ENCODE measurements at regions not wholly inside any gene's neighbourhood (a gene's known extent, or its start where the extent isn't known, plus 50 kb on each side); places are given as distances from the start of the nearest gene placed in this dataset.
"Not testable (repeated sequence)": the region's sequence is repeated elsewhere in the genome, so short reads cannot be mapped to it uniquely, and the experiment has no call there.

GRCh38 chr3:162722337-162722736 lies 1225.7 kb downstream of the OTOL1 start:
- TF ChIP-seq CTCF (IDR thresholded peaks at IDR 0.05; ENCODE audit: extremely low read depth, missing control alignments), result no peak
- DNase-seq (ENCODE audit: low spot score), result no peak

GRCh38 chr3:162722796-162723195 lies 1226.2 kb downstream of the OTOL1 start:
- not testable (repeated sequence) for DNase-seq (ENCODE audit: low spot score)

GRCh38 chr3:162729686-162730085 lies 1233.1 kb downstream of the OTOL1 start:
- DNase-seq (ENCODE audit: low spot score), result no peak

GRCh38 chr3:162731961-162732360 lies 1235.4 kb downstream of the OTOL1 start:
- DNase-seq (ENCODE audit: low spot score), result not testable (repeated sequence)

More at GRCh38 chr3:162729686-162730085, 1233.1 kb downstream of the OTOL1 start:
- no peak for TF ChIP-seq CTCF (IDR thresholded peaks at IDR 0.05; ENCODE audit: extremely low read depth, missing control alignments)

- no peak for DNase-seq (ENCODE audit: low spot score)
- no peak for TF ChIP-seq CTCF (IDR thresholded peaks at IDR 0.05; ENCODE audit: extremely low read depth, missing control alignments)
Observed at GRCh38 chr3:162738784-162739183, 1242.2 kb downstream of the OTOL1 start.

DNA sequence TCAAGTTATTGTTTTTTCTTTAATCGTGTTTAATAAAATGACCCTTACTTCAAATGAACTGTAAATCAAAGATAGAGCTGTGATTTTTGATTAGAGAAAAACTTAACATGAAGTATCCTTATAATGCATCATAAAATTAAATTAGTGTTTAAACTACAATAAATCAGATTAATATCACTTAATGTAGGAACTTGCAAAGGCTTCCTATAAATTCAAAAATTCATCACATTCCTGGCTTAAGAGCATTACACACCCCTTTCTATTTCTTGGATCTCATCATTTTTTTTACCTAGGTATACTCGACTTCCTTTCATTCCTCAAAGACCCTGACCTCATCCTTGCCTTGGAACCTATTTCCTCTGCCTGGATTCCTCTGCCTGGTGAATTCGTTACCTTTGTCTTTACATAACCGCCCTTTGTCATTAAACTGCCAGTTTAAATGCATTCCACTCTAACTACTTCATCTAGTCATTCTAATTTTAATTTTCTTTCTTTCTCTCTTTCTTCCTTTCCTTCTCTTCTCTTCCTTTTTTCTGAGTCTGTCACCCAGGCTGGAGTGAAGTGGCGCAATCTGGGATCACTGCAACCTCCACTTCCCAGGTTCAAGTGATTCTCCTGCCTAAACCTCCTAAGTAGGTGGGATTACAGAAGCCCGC lies 1244.5 kb downstream of the OTOL1 start:
- DNase-seq (ENCODE audit: low spot score), result no peak

GRCh38 chr3:162742159-162742717 lies 1245.6 kb downstream of the OTOL1 start:
- DNase-seq (ENCODE audit: low spot score), result no peak
- TF ChIP-seq CTCF (IDR thresholded peaks at IDR 0.05; ENCODE audit: extremely low read depth, missing control alignments), result no peak

More for the DNA sequence above, 1244.5 kb downstream of the OTOL1 start:
- no peak for TF ChIP-seq CTCF (IDR thresholded peaks at IDR 0.05; ENCODE audit: extremely low read depth, missing control alignments)

DNA sequence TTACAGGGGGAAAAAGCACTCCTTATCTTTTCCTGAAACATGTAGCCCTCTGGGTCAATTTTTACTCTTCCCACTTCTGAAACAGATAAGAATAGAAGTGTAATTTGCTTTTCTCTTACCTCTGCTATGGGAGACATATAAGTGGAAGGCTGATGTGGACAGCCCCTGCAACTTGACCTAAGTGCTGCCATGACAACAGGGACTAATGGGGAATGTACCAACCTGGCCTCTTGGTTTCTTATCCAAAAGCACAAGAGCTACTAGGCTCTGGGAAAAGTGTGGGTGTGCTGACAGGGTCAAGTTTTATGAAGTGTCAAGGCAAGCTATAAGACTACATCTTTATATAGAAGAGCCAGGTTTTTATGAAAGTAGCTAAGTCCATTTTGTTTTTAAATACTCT lies 1246.5 kb downstream of the OTOL1 start:
- no peak for TF ChIP-seq CTCF (IDR thresholded peaks at IDR 0.05; ENCODE audit: extremely low read depth, missing control alignments)
- no peak for DNase-seq (ENCODE audit: low spot score)
